Loucy (cell line): ENCODE measurements at regions not wholly inside any gene's neighbourhood (a gene's known extent, or its start where the extent isn't known, plus 50 kb on each side); places are given as distances from the start of the nearest gene placed in this dataset.

ENCODE experiments used
- H2AFZ ChIP-seq: fragments of 200-600 bp; sonication (generic); 2 replicates; pipeline ENCODE4 v1.6.0; 2016; ENCODE audit warnings: antibody characterized with exemption, mild to moderate bottlenecking, low read length, moderate library complexity
- H3F3A ChIP-seq: fragments of 200-600 bp; 2 replicates; pipeline ENCODE4 v1.6.0; 2016; ENCODE audit warnings: antibody characterized with exemption, low read depth, mild to moderate bottlenecking
- H3K27me3 ChIP-seq: fragments of 200-600 bp; sonication (generic); 2 replicates; pipeline ENCODE4 v1.6.1; 2014; ENCODE audit warnings: low read length, mild to moderate bottlenecking; ENCODE audit not compliant: insufficient read depth, poor library complexity, severe bottlenecking
- H3K36me3 ChIP-seq: fragments of 200-600 bp; sonication (generic); 2 replicates; pipeline ENCODE4 v1.6.1; 2016; ENCODE audit warnings: low read length; ENCODE audit not compliant: insufficient read depth
- H3K4me1 ChIP-seq: fragments of 200-600 bp; sonication (generic); 2 replicates; pipeline ENCODE4 v1.5.1; 2014; ENCODE audit warnings: low read length, mild to moderate bottlenecking; ENCODE audit not compliant: insufficient read depth, poor library complexity, severe bottlenecking
- H3K4me2 ChIP-seq: fragments of 200-600 bp; sonication (generic); 2 replicates; pipeline ENCODE4 v1.6.0; 2014; ENCODE audit warnings: antibody characterized with exemption, low read length, low read depth, mild to moderate bottlenecking; ENCODE audit not compliant: poor library complexity, severe bottlenecking
- H3K4me3 ChIP-seq: fragments of 200-600 bp; sonication (generic); 2 replicates; pipeline ENCODE4 v1.5.1; 2014; ENCODE audit warnings: low read length, mild to moderate bottlenecking, mixed read lengths; ENCODE audit not compliant: poor library complexity, severe bottlenecking
- H3K79me2 ChIP-seq: fragments of 200-600 bp; sonication (generic); 2 replicates; pipeline ENCODE4 v1.6.1; 2014; ENCODE audit warnings: low read length; ENCODE audit not compliant: insufficient read depth
- H3K9ac ChIP-seq: fragments of 200-600 bp; sonication (generic); 2 replicates; pipeline ENCODE4 v1.6.0; 2014; ENCODE audit warnings: mild to moderate bottlenecking, low read depth, low read length, moderate library complexity; ENCODE audit not compliant: poor library complexity, severe bottlenecking
- H3K9me2 ChIP-seq: fragments of 200-600 bp; sonication (generic); replicated peaks from 2 replicates; pipeline ENCODE4 v1.6.1; 2016; ENCODE audit warnings: low read depth, low read length, mixed read lengths
- H3K9me3 ChIP-seq: fragments of 200-600 bp; sonication (generic); 2 replicates; pipeline ENCODE4 v1.6.1; 2014; ENCODE audit warnings: mild to moderate bottlenecking, antibody characterized with exemption, low read length, low read depth; ENCODE audit not compliant: insufficient read depth
- H4K20me1 ChIP-seq: fragments of 200-600 bp; sonication (generic); 2 replicates; pipeline ENCODE4 v1.6.0; 2014; ENCODE audit warnings: antibody characterized with exemption, low read length, mild to moderate bottlenecking; ENCODE audit not compliant: insufficient read depth, poor library complexity, severe bottlenecking
- CTCF ChIP-seq: fragments of 200-600 bp; sonication (generic); conservative IDR thresholded peaks from 2 replicates; pipeline ENCODE4 v1.5.1; 2014; ENCODE audit warnings: mild to moderate bottlenecking, antibody characterized with exemption, low read length
- EZH2phosphoT487 ChIP-seq: fragments of 200-600 bp; IDR thresholded peaks from 2 replicates; pipeline ENCODE4 v1.6.1; 2018; ENCODE audit warnings: antibody characterized with exemption, mild to moderate bottlenecking, moderate library complexity, borderline replicate concordance

GRCh38 chr5:116632890-116633289 is 58.3 kb upstream of the SEMA6A start:
- Histone ChIP-seq H3K9ac (no peak overlapping the region), H3K4me1 (no peaks in the 10 kb centered on the region), H3K4me3 (no peak overlapping the region), H4K20me1 (no peaks in the 10 kb centered on the region), H3F3A (no peaks in the 10 kb centered on the region), H3K36me3 (no peaks in the 10 kb centered on the region), H2AFZ (no peak overlapping the region), H3K9me2 (no peaks in the 10 kb centered on the region), H3K9me3 (no peaks in the 10 kb centered on the region), H3K27me3 (no peaks in the 10 kb centered on the region), H3K79me2 (no peaks in the 10 kb centered on the region), H3K4me2 (no peak overlapping the region)
- TF ChIP-seq EZH2phosphoT487, result no peak
- no peak for TF ChIP-seq CTCF

GRCh38 chr5:116631147-116631546 is 56.5 kb upstream of the SEMA6A start:
- no peaks in the 10 kb centered on the region for H3K9me2 ChIP-seq
- TF ChIP-seq CTCF, result no peak
- no peak for TF ChIP-seq EZH2phosphoT487
- H3K4me2 ChIP-seq, result no peak overlapping the region
- no peaks in the 10 kb centered on the region for H3K9me3 ChIP-seq
- H3K9ac ChIP-seq, result no peak overlapping the region
- no peaks in the 10 kb centered on the region for H3K79me2 ChIP-seq
- H3K4me3 ChIP-seq, result no peak overlapping the region
- H3K36me3 ChIP-seq, result no peaks in the 10 kb centered on the region
- no peaks in the 10 kb centered on the region for H4K20me1 ChIP-seq
- no peaks in the 10 kb centered on the region for H3K27me3 ChIP-seq
- H2AFZ ChIP-seq, result no peak overlapping the region
- H3K4me1 ChIP-seq, result no peaks in the 10 kb centered on the region
- no peaks in the 10 kb centered on the region for H3F3A ChIP-seq

- H3F3A ChIP-seq, result no peaks in the 10 kb centered on the region
- H4K20me1 ChIP-seq, result no peaks in the 10 kb centered on the region
- H3K9me2 ChIP-seq, result no peaks in the 10 kb centered on the region
- no peaks in the 10 kb centered on the region for H3K36me3 ChIP-seq
- no peaks in the 10 kb centered on the region for H3K4me1 ChIP-seq
- H3K9me3 ChIP-seq, result no peaks in the 10 kb centered on the region
- TF ChIP-seq EZH2phosphoT487 (no peak), CTCF (no peak)
- no peak overlapping the region for H2AFZ ChIP-seq
- no peaks in the 10 kb centered on the region for H3K79me2 ChIP-seq
- H3K9ac ChIP-seq, result no peak overlapping the region
- H3K4me3 ChIP-seq, result no peak overlapping the region
- no peak overlapping the region for H3K4me2 ChIP-seq
- H3K27me3 ChIP-seq, result no peaks in the 10 kb centered on the region
Observed at GRCh38 chr5:116629168-116629567, 54.5 kb upstream of the SEMA6A start.
